Chondrocyte (in vitro differentiated cells): ENCODE measurements at regions not wholly inside any gene's neighbourhood (a gene's known extent, or its start where the extent isn't known, plus 50 kb on each side); places are given as distances from the start of the nearest gene placed in this dataset.

Source experiments
- DNase-seq: peaks from one replicate; pipeline ENCODE4 v3.0.0; 2021; ENCODE audit warnings: mixed read lengths, low spot score
- H3K27ac Mint-ChIP-seq: one replicate; pipeline ENCODE4 v1.8.0; 2021; ENCODE audit warnings: mild to moderate bottlenecking, moderate library complexity, mixed read lengths; ENCODE audit not compliant: unreplicated experiment
- H3K27me3 Mint-ChIP-seq: 2 replicates; pipeline ENCODE4 v1.8.0; 2021; ENCODE audit warnings: low read depth, mixed read lengths
- H3K36me3 Mint-ChIP-seq: 2 replicates; pipeline ENCODE4 v1.8.0; 2021; ENCODE audit warnings: low read depth, mixed read lengths
- H3K4me1 Mint-ChIP-seq: 2 replicates; pipeline ENCODE4 v1.8.0; 2021; ENCODE audit warnings: low read depth, mild to moderate bottlenecking, mixed read lengths
- H3K4me3 Mint-ChIP-seq: one replicate; pipeline ENCODE4 v1.8.0; 2021; ENCODE audit warnings: mild to moderate bottlenecking, moderate library complexity, mixed read lengths; ENCODE audit not compliant: unreplicated experiment
- H3K9me3 Mint-ChIP-seq: 2 replicates; pipeline ENCODE4 v1.8.0; 2021; ENCODE audit warnings: low read depth, mixed read lengths
- TF ChIP-seq, protein P1 (sequence below): fragments of 200-600 bp; sonication (generic); IDR thresholded peaks from 2 replicates; pipeline ENCODE4 v1.5.0; 2021; ENCODE audit warnings: antibody characterized with exemption, mild to moderate bottlenecking, moderate library complexity

DNA sequence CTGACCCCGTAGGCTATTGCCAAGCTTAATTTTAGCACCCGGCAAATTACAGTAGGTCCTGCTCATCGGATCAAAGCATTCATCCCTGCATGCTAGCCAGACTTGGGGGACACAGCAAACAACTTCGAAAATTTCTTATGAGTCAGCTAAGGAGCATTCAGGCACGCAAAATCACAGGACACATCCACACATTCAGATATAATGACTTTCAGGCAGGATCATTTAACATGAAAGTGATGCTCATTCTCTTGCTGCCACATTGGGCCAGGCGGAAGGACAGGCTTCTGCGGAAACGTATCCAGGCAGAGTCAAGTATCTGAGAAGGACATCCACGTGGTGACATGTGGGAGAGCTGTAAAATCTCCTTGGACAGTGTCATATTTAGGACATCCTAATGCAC lies 474.0 kb upstream of the NRP1 start:
- Mint-ChIP-seq H3K4me1 (peaks cover 12% of the 10 kb centered on the region), H3K27ac (no peak overlapping the region), H3K27me3 (no peaks in the 10 kb centered on the region), H3K9me3 (no peaks in the 10 kb centered on the region), H3K4me3 (no peak overlapping the region), H3K36me3 (no peaks in the 10 kb centered on the region)
- no peak for DNase-seq
- TF ChIP-seq, protein P1, sequence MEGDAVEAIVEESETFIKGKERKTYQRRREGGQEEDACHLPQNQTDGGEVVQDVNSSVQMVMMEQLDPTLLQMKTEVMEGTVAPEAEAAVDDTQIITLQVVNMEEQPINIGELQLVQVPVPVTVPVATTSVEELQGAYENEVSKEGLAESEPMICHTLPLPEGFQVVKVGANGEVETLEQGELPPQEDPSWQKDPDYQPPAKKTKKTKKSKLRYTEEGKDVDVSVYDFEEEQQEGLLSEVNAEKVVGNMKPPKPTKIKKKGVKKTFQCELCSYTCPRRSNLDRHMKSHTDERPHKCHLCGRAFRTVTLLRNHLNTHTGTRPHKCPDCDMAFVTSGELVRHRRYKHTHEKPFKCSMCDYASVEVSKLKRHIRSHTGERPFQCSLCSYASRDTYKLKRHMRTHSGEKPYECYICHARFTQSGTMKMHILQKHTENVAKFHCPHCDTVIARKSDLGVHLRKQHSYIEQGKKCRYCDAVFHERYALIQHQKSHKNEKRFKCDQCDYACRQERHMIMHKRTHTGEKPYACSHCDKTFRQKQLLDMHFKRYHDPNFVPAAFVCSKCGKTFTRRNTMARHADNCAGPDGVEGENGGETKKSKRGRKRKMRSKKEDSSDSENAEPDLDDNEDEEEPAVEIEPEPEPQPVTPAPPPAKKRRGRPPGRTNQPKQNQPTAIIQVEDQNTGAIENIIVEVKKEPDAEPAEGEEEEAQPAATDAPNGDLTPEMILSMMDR = no peak

DNA sequence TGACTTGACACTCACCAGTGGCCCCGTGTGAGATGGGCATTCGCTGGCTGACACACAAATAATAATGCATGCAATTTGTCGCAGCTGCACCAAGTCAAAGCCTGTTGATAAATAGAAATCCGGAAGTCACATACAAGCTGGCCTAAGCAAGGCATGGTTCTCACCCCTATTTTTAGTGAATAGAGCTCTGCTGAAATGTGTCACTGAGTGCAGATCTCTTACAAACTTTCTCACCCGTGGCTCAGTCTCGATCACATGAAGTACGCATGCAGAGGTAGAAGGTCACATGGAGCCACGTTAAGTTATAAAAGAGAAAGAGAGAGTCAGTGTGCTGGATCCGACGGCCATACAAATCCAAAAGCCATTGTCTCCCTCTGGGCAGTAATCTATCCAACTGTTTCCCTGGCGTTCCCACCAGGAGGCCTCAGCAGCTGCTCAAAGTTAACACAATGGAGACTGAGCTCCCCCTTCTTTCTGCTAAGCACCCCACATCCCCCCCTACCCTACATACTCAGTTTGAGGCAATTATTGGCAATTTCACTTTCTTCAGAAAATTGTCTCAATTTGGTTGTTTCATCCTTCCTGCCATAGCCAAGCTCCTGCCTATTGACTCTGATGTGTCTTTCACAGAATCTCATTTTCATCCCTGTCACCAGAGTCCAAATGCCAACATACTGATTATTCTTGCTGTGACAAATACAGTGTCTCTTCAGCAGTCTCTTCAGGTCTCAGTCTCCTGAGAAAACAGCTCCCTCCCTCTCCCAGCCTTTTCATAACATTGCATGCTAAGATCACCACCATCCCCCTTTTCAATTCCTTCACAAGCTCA lies 473.3 kb upstream of the NRP1 start:
- Mint-ChIP-seq H3K9me3 (no peaks in the 10 kb centered on the region), H3K27ac (no peak overlapping the region), H3K36me3 (no peaks in the 10 kb centered on the region), H3K27me3 (no peaks in the 10 kb centered on the region), H3K4me3 (no peak overlapping the region), H3K4me1 (peaks cover 18% of the 10 kb centered on the region)
- TF ChIP-seq, protein P1 = no peak
- DNase-seq = no peak

DNA sequence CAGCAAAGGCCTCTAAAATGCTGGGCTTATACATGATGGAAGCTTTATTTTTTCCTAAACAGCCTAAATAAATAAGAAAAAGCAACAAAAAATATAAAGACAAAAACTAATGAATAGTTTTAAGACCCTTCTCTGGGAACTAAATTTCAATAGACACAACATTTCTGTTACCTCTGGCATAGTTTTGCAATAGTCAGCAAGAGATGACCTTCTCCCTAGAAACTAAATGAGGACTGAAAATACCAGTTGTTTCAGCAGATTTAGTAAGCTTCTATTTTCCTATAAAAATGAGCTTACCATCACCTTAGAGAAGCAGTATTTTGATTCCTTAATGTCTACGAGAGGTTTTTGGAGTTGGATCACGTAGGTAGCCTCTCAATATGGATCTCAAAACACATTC lies 471.4 kb upstream of the NRP1 start:
- no peak overlapping the region for H3K4me3 Mint-ChIP-seq
- no peaks in the 10 kb centered on the region for H3K27me3 Mint-ChIP-seq
- H3K4me1 Mint-ChIP-seq = peaks cover 31% of the 10 kb centered on the region
- no peaks in the 10 kb centered on the region for H3K9me3 Mint-ChIP-seq
- DNase-seq = no peak
- H3K27ac Mint-ChIP-seq = no peak overlapping the region
- TF ChIP-seq, protein P1 = no peak
- no peaks in the 10 kb centered on the region for H3K36me3 Mint-ChIP-seq

DNA sequence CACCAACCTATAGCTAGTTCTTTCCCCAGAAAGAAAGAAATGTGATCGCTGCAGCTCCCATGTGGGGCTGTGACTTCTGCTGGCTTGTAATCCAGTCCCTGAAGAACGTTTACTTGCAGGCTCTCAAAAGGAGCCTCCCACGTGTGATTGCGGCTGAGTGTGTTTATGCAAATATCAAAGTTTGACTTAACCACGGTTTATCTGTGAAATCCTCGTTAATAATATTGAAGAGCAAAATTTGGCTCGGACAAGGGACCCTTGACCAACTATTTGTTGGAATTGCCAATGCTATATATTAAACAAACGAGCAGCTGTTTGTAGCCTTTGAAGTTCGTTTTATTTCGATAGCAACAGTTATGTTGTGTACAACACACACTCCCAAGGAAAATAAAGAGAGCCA lies 470.1 kb upstream of the NRP1 start:
- TF ChIP-seq, protein P1 = no peak

DNA sequence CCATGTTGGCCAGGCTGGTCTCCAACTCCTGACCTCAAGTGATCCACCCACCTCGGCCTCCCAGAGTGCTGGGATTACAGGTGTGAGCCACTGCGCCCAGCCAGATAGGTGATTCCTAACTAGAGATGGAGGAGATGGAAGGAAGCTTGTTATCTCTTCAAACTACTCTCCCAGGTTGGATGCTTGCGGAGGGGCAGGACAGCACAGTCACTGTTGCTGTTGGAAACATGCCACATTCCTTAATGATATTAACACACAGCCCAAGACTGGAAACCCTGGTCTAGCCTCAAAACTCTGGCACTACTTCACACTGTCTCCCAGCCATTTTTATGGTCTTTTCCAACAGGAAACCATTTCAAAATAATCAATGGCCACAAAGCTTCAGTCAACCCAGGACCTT lies 468.8 kb upstream of the NRP1 start:
- H3K36me3 Mint-ChIP-seq = no peaks in the 10 kb centered on the region
- no peak for DNase-seq
- no peak overlapping the region for H3K4me3 Mint-ChIP-seq
- H3K27ac Mint-ChIP-seq = peak overlapping the region; percentile 46
- H3K27me3 Mint-ChIP-seq = no peaks in the 10 kb centered on the region
- TF ChIP-seq, protein P1 = no peak
- peaks cover 45% of the 10 kb centered on the region for H3K4me1 Mint-ChIP-seq
- H3K9me3 Mint-ChIP-seq = no peaks in the 10 kb centered on the region

More for the DNA sequence above, 470.1 kb upstream of the NRP1 start:
- H3K27me3 Mint-ChIP-seq = no peaks in the 10 kb centered on the region
- peaks cover 42% of the 10 kb centered on the region for H3K4me1 Mint-ChIP-seq
- H3K36me3 Mint-ChIP-seq = no peaks in the 10 kb centered on the region
- no peak overlapping the region for H3K27ac Mint-ChIP-seq
- no peak for DNase-seq
- H3K9me3 Mint-ChIP-seq = no peaks in the 10 kb centered on the region
- H3K4me3 Mint-ChIP-seq = no peak overlapping the region
